ENCODE measurements at regions not wholly inside any gene's neighbourhood (a gene's known extent, or its start where the extent isn't known, plus 50 kb on each side); places are given as distances from the start of the nearest gene placed in this dataset.

- no peaks in the 10 kb centered on the region for H3K9me3 ChIP-seq (ENCODE audit: low read length)
- no peak overlapping the region for H3K4me3 ChIP-seq (ENCODE audit: low read length)
- H3K9ac ChIP-seq (ENCODE audit: low read length): no peak overlapping the region
- no peaks in the 10 kb centered on the region for H4K20me1 ChIP-seq (ENCODE audit: insufficient read depth)
- no peak overlapping the region for H2AFZ ChIP-seq (ENCODE audit: low read depth, low read length)
- no peaks in the 10 kb centered on the region for H3K9me2 ChIP-seq (ENCODE audit: insufficient read depth, low read length)
- H3K27ac ChIP-seq (ENCODE audit: low read length): no peak overlapping the region
- TF ChIP-seq POLR2AphosphoS5 (IDR thresholded peaks at IDR 0.05): no peak
- no peak for TF ChIP-seq EP300 (conservative IDR thresholded peaks at IDR 0.05; ENCODE audit: poor library complexity, severe bottlenecking)
- no peak for TF ChIP-seq TAF1 (IDR thresholded peaks at IDR 0.05; ENCODE audit: low read depth)
- no peaks in the 10 kb centered on the region for H3K79me2 ChIP-seq (replicated peaks; ENCODE audit: insufficient read depth, low read length)
- no peaks in the 10 kb centered on the region for H3K27me3 ChIP-seq (ENCODE audit: insufficient read depth, low read depth, low read length)
- H3K4me2 ChIP-seq (ENCODE audit: low read length): no peak overlapping the region
- no peaks in the 10 kb centered on the region for H3K36me3 ChIP-seq (ENCODE audit: insufficient read depth, low read length)
- no peaks in the 10 kb centered on the region for H3F3A ChIP-seq (ENCODE audit: insufficient read depth, low read length, poor library complexity, severe bottlenecking)
Observed at GRCh38 chr7:120059641-120060040, 213.3 kb upstream of the KCND2 start.

GRCh38 chr7:120060281-120060680, 212.7 kb upstream of the KCND2 start:
- H4K20me1 ChIP-seq (ENCODE audit: insufficient read depth): no peaks in the 10 kb centered on the region
- no peaks in the 10 kb centered on the region for H3K36me3 ChIP-seq (ENCODE audit: insufficient read depth, low read length)
- no peaks in the 10 kb centered on the region for H3K9me3 ChIP-seq (ENCODE audit: low read length)
- H3F3A ChIP-seq (ENCODE audit: insufficient read depth, low read length, poor library complexity, severe bottlenecking): no peaks in the 10 kb centered on the region
- H3K9me2 ChIP-seq (ENCODE audit: insufficient read depth, low read length): no peaks in the 10 kb centered on the region
- no peaks in the 10 kb centered on the region for H3K27me3 ChIP-seq (ENCODE audit: insufficient read depth, low read depth, low read length)
- H3K9ac ChIP-seq (ENCODE audit: low read length): no peak overlapping the region
- no peak overlapping the region for H3K4me3 ChIP-seq (ENCODE audit: low read length)
- no peaks in the 10 kb centered on the region for H3K79me2 ChIP-seq (replicated peaks; ENCODE audit: insufficient read depth, low read length)
- no peak overlapping the region for H3K4me2 ChIP-seq (ENCODE audit: low read length)
- TF ChIP-seq EP300 (conservative IDR thresholded peaks at IDR 0.05; ENCODE audit: poor library complexity, severe bottlenecking): no peak
- no peak for TF ChIP-seq MXI1 (conservative IDR thresholded peaks at IDR 0.05; ENCODE audit: poor library complexity, severe bottlenecking)
- TF ChIP-seq CTCF (IDR thresholded peaks at IDR 0.05; ENCODE audit: poor library complexity, severe bottlenecking): no peak
- TF ChIP-seq EZH2 (IDR thresholded peaks at IDR 0.05; ENCODE audit: borderline replicate concordance, insufficient read depth, low read length, poor library complexity, severe bottlenecking): no peak
- TF ChIP-seq TAF1 (IDR thresholded peaks at IDR 0.05; ENCODE audit: low read depth): no peak
- no peak for TF ChIP-seq POLR2AphosphoS5 (IDR thresholded peaks at IDR 0.05)
- no peak for TF ChIP-seq SMC3 (conservative IDR thresholded peaks at IDR 0.05; ENCODE audit: poor library complexity)
- no peak for TF ChIP-seq REST (IDR thresholded peaks at IDR 0.05; ENCODE audit: borderline replicate concordance)
- no peak for TF ChIP-seq RAD21 (conservative IDR thresholded peaks at IDR 0.05)
- no peak overlapping the region for H3K27ac ChIP-seq (ENCODE audit: low read length)
- H2AFZ ChIP-seq (ENCODE audit: low read depth, low read length): no peak overlapping the region

GRCh38 chr7:120060875-120061274, 212.1 kb upstream of the KCND2 start:
- Histone ChIP-seq H3K79me2 (replicated peaks; ENCODE audit: insufficient read depth, low read length) (no peaks in the 10 kb centered on the region), H2AFZ (ENCODE audit: low read depth, low read length) (no peak overlapping the region), H3K36me3 (ENCODE audit: insufficient read depth, low read length) (no peaks in the 10 kb centered on the region), H3K4me3 (ENCODE audit: low read length) (no peak overlapping the region), H3K9ac (ENCODE audit: low read length) (no peak overlapping the region), H4K20me1 (ENCODE audit: insufficient read depth) (no peaks in the 10 kb centered on the region), H3K4me2 (ENCODE audit: low read length) (no peak overlapping the region), H3K9me2 (ENCODE audit: insufficient read depth, low read length) (no peaks in the 10 kb centered on the region), H3K9me3 (ENCODE audit: low read length) (no peaks in the 10 kb centered on the region), H3K27ac (ENCODE audit: low read length) (no peak overlapping the region), H3F3A (ENCODE audit: insufficient read depth, low read length, poor library complexity, severe bottlenecking) (no peaks in the 10 kb centered on the region), H3K27me3 (ENCODE audit: insufficient read depth, low read depth, low read length) (no peaks in the 10 kb centered on the region)
- TF ChIP-seq POLR2AphosphoS5 (IDR thresholded peaks at IDR 0.05) (no peak), TAF1 (IDR thresholded peaks at IDR 0.05; ENCODE audit: low read depth) (no peak)

Data from neural cell (in vitro differentiated cells).